DND-41 (cell line): ENCODE measurements at regions not wholly inside any gene's neighbourhood (a gene's known extent, or its start where the extent isn't known, plus 50 kb on each side); places are given as distances from the start of the nearest gene placed in this dataset.

Source experiments
- ATAC-seq: fragments of 200-7000 bp; cut with Tn5 transposase; 3 replicates; pipeline ENCODE4 v1.9.1; 2021; ENCODE audit warnings: low read depth; ENCODE audit not compliant: insufficient read depth
- DNase-seq: peaks from one replicate; pipeline ENCODE4 v3.0.0-alpha.2; 2020
- H2AFZ ChIP-seq: 2 replicates; pipeline ENCODE4 v1.6.0; 2012; ENCODE audit warnings: low read depth, low read length
- H3K27ac ChIP-seq: 2 replicates; pipeline ENCODE4 v1.5.1; 2012; ENCODE audit warnings: low read length, inconsistent platforms
- H3K27me3 ChIP-seq: fragments of 200-600 bp; sonication (generic); 2 replicates; pipeline ENCODE4 v1.6.0; 2012; ENCODE audit warnings: low read length, mild to moderate bottlenecking, inconsistent platforms; ENCODE audit not compliant: insufficient read depth, poor library complexity
- H3K36me3 ChIP-seq: 2 replicates; pipeline ENCODE4 v1.5.1; 2012; ENCODE audit warnings: low read length, inconsistent platforms; ENCODE audit not compliant: insufficient read depth
- H3K4me1 ChIP-seq: 2 replicates; pipeline ENCODE4 v1.5.1; 2012; ENCODE audit warnings: mild to moderate bottlenecking, low read length; ENCODE audit not compliant: insufficient read depth
- H3K4me2 ChIP-seq: 2 replicates; pipeline ENCODE4 v1.6.0; 2012; ENCODE audit warnings: mild to moderate bottlenecking, moderate library complexity, low read length, inconsistent platforms; ENCODE audit not compliant: insufficient read depth
- H3K4me3 ChIP-seq, 2 experiments: fragments of 200-600 bp in 1 of 2; shearing (Covaris generic) in 1 of 2; 2 replicates each; pipeline ENCODE4 v1.5.1; 2012 to 2016; ENCODE audit warnings: inconsistent platforms in 2 of 2, low read length in 2 of 2, mild to moderate bottlenecking in 2 of 2, low read depth in 1 of 2, moderate library complexity in 1 of 2
- H3K79me2 ChIP-seq: 2 replicates; pipeline ENCODE4 v1.6.0; 2012; ENCODE audit warnings: low read length, inconsistent platforms; ENCODE audit not compliant: insufficient read depth
- H3K9ac ChIP-seq: 2 replicates; pipeline ENCODE4 v1.6.0; 2012; ENCODE audit warnings: low read depth, mild to moderate bottlenecking, inconsistent platforms, low read length, moderate library complexity
- H3K9me3 ChIP-seq: 2 replicates; pipeline ENCODE4 v1.5.1; 2012; ENCODE audit warnings: low read length, moderate library complexity, mild to moderate bottlenecking, inconsistent platforms; ENCODE audit not compliant: insufficient read depth, severe bottlenecking
- H4K20me1 ChIP-seq: 2 replicates; pipeline ENCODE4 v1.6.0; 2012; ENCODE audit warnings: low read length; ENCODE audit not compliant: insufficient read depth
- EZH2 ChIP-seq: IDR thresholded peaks from 3 replicates; pipeline ENCODE4 v1.6.1; 2012; ENCODE audit warnings: borderline replicate concordance, low read depth, mild to moderate bottlenecking, moderate library complexity, low read length, inconsistent platforms; ENCODE audit not compliant: severe bottlenecking
- TF ChIP-seq, protein P1 (sequence below): IDR thresholded peaks from 2 replicates; pipeline ENCODE4 v1.5.1; 2012; ENCODE audit warnings: borderline replicate concordance, low read length, moderate library complexity, mild to moderate bottlenecking; ENCODE audit not compliant: poor library complexity, severe bottlenecking; ENCODE audit errors: extremely low read depth

- H3K79me2 ChIP-seq = no peaks in the 10 kb centered on the region
- no peak overlapping the region for H3K4me3 ChIP-seq
- H2AFZ ChIP-seq = no peak overlapping the region
- H3K36me3 ChIP-seq = no peaks in the 10 kb centered on the region
- DNase-seq = no peak
- H3K27ac ChIP-seq = no peak overlapping the region
- TF ChIP-seq, protein P1, sequence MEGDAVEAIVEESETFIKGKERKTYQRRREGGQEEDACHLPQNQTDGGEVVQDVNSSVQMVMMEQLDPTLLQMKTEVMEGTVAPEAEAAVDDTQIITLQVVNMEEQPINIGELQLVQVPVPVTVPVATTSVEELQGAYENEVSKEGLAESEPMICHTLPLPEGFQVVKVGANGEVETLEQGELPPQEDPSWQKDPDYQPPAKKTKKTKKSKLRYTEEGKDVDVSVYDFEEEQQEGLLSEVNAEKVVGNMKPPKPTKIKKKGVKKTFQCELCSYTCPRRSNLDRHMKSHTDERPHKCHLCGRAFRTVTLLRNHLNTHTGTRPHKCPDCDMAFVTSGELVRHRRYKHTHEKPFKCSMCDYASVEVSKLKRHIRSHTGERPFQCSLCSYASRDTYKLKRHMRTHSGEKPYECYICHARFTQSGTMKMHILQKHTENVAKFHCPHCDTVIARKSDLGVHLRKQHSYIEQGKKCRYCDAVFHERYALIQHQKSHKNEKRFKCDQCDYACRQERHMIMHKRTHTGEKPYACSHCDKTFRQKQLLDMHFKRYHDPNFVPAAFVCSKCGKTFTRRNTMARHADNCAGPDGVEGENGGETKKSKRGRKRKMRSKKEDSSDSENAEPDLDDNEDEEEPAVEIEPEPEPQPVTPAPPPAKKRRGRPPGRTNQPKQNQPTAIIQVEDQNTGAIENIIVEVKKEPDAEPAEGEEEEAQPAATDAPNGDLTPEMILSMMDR = no peak
- TF ChIP-seq EZH2 = no peak
- no peaks in the 10 kb centered on the region for H3K4me1 ChIP-seq
- H3K9me3 ChIP-seq = no peaks in the 10 kb centered on the region
- H3K4me2 ChIP-seq = no peak overlapping the region
- peaks cover 3% of the 10 kb centered on the region for H3K27me3 ChIP-seq
- H3K9ac ChIP-seq = no peak overlapping the region
- ATAC-seq = no peak
- H4K20me1 ChIP-seq = no peaks in the 10 kb centered on the region; the same call in 1 of the 2 replicates
These were observed 53.7 kb upstream of the RPL38 start for GRCh38 chr17:74149597-74150427.

DNA sequence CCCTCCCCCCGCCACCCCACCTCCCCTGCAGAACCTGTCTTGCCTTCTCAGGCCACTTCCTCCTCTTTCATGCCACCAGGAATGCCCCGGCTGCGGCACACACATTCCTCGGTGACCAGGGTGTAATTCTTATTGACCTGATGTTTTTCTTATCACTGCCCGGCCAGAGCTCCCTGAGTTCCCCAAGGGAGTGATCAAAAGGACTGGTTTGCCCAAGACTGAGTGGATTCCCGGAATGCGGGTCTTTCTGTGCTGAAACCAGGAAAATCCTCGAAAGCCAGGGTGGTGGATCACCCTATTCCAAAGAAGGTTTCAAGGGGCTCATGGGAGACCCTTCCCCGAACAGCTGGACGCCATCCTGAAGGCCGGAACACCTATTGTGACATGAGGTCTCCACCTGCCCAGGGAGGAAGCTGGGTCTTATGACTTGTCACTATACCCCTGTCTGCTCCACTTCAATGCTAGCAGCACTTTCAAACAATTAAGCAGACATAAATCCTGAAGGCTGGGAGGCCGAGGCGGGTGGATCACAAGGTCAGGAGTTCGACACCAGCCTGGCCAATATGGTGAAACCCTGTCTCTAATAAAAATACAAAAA, 53.0 kb upstream of the RPL38 start:
- no peak for ATAC-seq
- Histone ChIP-seq H3K4me2 (no peak overlapping the region), H3K27ac (no peak overlapping the region), H3K36me3 (no peaks in the 10 kb centered on the region), H3K27me3 (peaks cover 2% of the 10 kb centered on the region), H3K4me3 (no peak overlapping the region), H3K79me2 (no peaks in the 10 kb centered on the region), H3K4me1 (no peaks in the 10 kb centered on the region), H2AFZ (no peak overlapping the region), H3K9me3 (no peaks in the 10 kb centered on the region), H4K20me1 (no peaks in the 10 kb centered on the region; the same call in 1 of the 2 replicates), H3K9ac (no peak overlapping the region)
- DNase-seq = no peak
- TF ChIP-seq EZH2 = no peak
- TF ChIP-seq, protein P1 = no peak

DNA sequence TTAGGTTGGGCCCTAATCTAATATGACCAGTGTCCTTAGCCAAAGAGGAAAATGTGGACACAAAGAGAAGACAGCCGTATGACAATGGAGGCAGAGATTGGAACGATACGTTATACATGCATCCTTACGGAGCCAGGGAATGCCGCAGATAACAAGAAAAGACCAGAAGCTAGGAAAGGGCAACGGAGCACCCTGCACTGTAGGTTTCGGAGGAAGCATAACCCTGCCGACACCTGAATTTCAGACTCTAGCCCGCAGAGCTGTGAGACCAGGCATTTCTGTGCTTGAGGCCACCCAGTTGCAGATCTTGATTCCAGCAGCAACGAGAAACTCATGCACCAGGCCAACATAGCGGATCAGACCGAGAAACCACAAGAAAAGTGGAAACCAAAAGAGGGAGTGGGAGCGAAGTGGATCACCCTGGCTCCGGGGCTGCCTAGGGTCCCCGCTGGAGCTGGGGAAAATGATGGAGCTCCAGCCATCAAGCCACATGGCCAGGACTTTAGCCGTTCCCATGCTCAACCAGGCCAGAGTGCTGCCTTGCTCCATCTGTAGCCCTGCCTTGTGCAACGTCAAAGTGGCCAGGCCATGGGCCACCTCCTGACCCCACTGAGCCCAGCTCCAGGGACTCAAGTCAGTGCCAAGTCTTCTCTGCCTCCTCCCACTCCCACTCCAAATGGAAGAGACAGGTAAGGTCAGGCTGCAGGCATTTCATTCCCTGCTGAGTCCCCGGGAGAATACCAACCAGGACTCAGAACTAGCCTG, 51.7 kb upstream of the RPL38 start:
- ATAC-seq (no peak), DNase-seq (no peak)
- no peak overlapping the region for H3K4me3 ChIP-seq
- no peaks in the 10 kb centered on the region; the same call in 1 of the 2 replicates for H4K20me1 ChIP-seq
- H3K9ac ChIP-seq = no peak overlapping the region
- H3K4me2 ChIP-seq = no peak overlapping the region
- H3K9me3 ChIP-seq = no peaks in the 10 kb centered on the region
- TF ChIP-seq, protein P1 = no peak
- TF ChIP-seq EZH2 = no peak
- H2AFZ ChIP-seq = no peak overlapping the region
- H3K79me2 ChIP-seq = no peaks in the 10 kb centered on the region
- no peaks in the 10 kb centered on the region for H3K27me3 ChIP-seq
- no peak overlapping the region for H3K27ac ChIP-seq
- no peaks in the 10 kb centered on the region for H3K4me1 ChIP-seq
- H3K36me3 ChIP-seq = no peaks in the 10 kb centered on the region
